OCI-LY3 (cell line): ENCODE measurements at regions not wholly inside any gene's neighbourhood (a gene's known extent, or its start where the extent isn't known, plus 50 kb on each side); places are given as distances from the start of the nearest gene placed in this dataset.

Experiments used
- H2AFZ ChIP-seq: fragments of 200-600, 300-600 bp; shearing (Covaris generic); 2 replicates; pipeline ENCODE4 v1.6.0; 2014; ENCODE audit warnings: antibody characterized with exemption, low read depth, low read length
- H3K27ac ChIP-seq: fragments of 200-600, 300-600 bp; sonication (generic); 2 replicates; pipeline ENCODE4 v1.5.1; 2014; ENCODE audit warnings: mild to moderate bottlenecking, low read length, moderate library complexity, mixed read lengths
- H3K27me3 ChIP-seq: fragments of 200-600, 300-600 bp; sonication (generic); 2 replicates; pipeline ENCODE4 v1.6.1; 2014; ENCODE audit warnings: low read depth, low read length, mixed read lengths
- H3K36me3 ChIP-seq: fragments of 200-600, 300-600 bp; sonication (generic); replicated peaks from 2 replicates; pipeline ENCODE3; 2014; ENCODE audit warnings: low read depth, low read length, mixed read lengths
- H3K4me1 ChIP-seq: fragments of 300-600, 200-600 bp; sonication (generic); 2 replicates; pipeline ENCODE4 v1.6.1; 2014; ENCODE audit warnings: low read length, mixed read lengths
- H3K4me2 ChIP-seq: fragments of 200-600, 300-600 bp; sonication (generic); 2 replicates; pipeline ENCODE4 v1.6.1; 2014; ENCODE audit warnings: low read length, mixed read lengths
- H3K4me3 ChIP-seq: fragments of 300-600, 200-600 bp; sonication (generic); 2 replicates; pipeline ENCODE4 v1.5.1; 2014; ENCODE audit warnings: antibody characterized with exemption, mild to moderate bottlenecking, low read length, moderate library complexity
- H3K79me2 ChIP-seq: fragments of 300-600, 200-600 bp; shearing (Covaris generic); 2 replicates; pipeline ENCODE4 v1.6.1; 2014; ENCODE audit warnings: mild to moderate bottlenecking, low read length, mixed read lengths
- H3K9ac ChIP-seq: fragments of 300-600, 200-600 bp; shearing (Covaris generic); 2 replicates; pipeline ENCODE4 v1.6.0; 2014; ENCODE audit warnings: mild to moderate bottlenecking, low read length, moderate library complexity
- H3K9me3 ChIP-seq: fragments of 200-600, 300-600 bp; shearing (Covaris generic); 2 replicates; pipeline ENCODE4 v1.6.1; 2014; ENCODE audit warnings: low read length, mixed read lengths; ENCODE audit not compliant: insufficient read depth
- H4K20me1 ChIP-seq: fragments of 200-600, 300-600 bp; sonication (generic); 2 replicates; pipeline ENCODE4 v1.6.1; 2016; ENCODE audit warnings: low read length, mixed read lengths; ENCODE audit not compliant: insufficient read depth
- EZH2phosphoT487 ChIP-seq: fragments of 200-600 bp; shearing (Covaris generic); IDR thresholded peaks from 2 replicates; pipeline ENCODE4 v1.6.1; 2018; ENCODE audit warnings: antibody characterized with exemption, mixed run types, low read depth
- TF ChIP-seq, protein P1 (sequence below): fragments of 200-600, 300-600 bp; sonication (generic); IDR thresholded peaks from 2 replicates; pipeline ENCODE4 v1.5.1; 2014; ENCODE audit warnings: antibody characterized with exemption, low read length, low read depth

DNA sequence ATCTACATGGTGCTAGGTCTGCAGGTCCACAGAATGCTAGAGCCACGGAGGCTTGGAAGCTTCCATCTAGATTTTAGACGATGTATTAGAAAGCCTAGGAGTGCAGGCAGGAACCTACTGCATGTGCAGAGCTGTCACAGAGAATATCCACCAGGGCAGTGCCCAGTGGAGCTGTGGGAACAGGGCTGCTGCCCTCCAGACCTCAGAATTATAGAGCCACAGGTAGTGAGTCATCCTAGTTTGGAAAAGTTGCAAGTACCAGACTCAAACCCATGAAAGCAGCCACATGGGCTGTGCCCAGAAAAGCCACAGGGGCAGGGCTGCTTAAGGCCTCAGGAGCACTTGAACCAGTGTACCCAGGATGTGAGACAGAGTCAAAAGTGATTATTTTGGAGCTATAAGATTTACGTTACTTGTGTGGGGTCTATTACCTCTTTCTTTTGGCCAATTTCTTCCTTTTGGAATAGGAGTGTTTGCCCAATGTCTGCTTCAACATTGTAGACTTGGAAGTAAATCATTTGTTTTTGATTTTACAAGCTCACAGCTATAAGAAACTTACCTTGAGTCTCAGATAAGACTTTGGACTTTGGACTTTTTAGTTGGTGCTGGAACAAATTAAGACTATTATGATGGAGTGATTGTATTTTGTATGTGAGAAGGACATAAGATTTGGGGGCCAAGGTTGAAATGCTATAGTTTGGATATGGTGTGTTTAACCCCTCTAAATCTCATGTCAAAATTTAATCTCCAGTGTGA, 143.5 kb upstream of the CHRDL1 start:
- no peak overlapping the region for H3K27ac ChIP-seq
- no peak overlapping the region for H3K9ac ChIP-seq
- H3K36me3 ChIP-seq = no peaks in the 10 kb centered on the region
- no peak overlapping the region for H3K4me2 ChIP-seq
- H4K20me1 ChIP-seq = no peaks in the 10 kb centered on the region
- no peak overlapping the region for H2AFZ ChIP-seq
- no peaks in the 10 kb centered on the region for H3K9me3 ChIP-seq
- no peak overlapping the region for H3K4me3 ChIP-seq
- TF ChIP-seq EZH2phosphoT487 = no peak
- TF ChIP-seq, protein P1, sequence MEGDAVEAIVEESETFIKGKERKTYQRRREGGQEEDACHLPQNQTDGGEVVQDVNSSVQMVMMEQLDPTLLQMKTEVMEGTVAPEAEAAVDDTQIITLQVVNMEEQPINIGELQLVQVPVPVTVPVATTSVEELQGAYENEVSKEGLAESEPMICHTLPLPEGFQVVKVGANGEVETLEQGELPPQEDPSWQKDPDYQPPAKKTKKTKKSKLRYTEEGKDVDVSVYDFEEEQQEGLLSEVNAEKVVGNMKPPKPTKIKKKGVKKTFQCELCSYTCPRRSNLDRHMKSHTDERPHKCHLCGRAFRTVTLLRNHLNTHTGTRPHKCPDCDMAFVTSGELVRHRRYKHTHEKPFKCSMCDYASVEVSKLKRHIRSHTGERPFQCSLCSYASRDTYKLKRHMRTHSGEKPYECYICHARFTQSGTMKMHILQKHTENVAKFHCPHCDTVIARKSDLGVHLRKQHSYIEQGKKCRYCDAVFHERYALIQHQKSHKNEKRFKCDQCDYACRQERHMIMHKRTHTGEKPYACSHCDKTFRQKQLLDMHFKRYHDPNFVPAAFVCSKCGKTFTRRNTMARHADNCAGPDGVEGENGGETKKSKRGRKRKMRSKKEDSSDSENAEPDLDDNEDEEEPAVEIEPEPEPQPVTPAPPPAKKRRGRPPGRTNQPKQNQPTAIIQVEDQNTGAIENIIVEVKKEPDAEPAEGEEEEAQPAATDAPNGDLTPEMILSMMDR = no peak
- H3K4me1 ChIP-seq = no peaks in the 10 kb centered on the region
- no peaks in the 10 kb centered on the region for H3K79me2 ChIP-seq
- H3K27me3 ChIP-seq = no peaks in the 10 kb centered on the region

DNA sequence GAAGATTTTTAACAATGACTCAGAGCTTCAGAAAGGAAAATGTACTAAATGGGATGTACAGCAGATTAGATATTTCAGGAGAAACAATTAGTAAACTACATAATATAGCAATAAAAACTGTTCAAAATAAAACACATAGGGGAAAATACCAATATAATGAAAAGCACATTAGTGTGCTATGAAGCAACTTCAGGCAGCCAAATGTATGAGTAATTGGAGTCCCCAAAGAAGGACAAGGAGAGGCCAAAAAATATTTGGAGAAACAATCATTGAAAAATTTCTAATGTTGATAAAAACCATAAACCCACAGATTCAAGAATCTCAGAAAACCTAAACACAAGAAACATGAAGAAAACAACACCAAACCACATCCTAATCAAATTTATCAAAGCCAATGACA, 129.3 kb upstream of the CHRDL1 start:
- Histone ChIP-seq H3K79me2 (no peaks in the 10 kb centered on the region), H3K9me3 (no peaks in the 10 kb centered on the region), H2AFZ (no peak overlapping the region), H3K4me3 (no peak overlapping the region), H3K36me3 (no peaks in the 10 kb centered on the region), H3K4me2 (no peak overlapping the region), H3K9ac (no peak overlapping the region), H4K20me1 (no peaks in the 10 kb centered on the region), H3K27me3 (no peaks in the 10 kb centered on the region), H3K4me1 (no peaks in the 10 kb centered on the region), H3K27ac (no peak overlapping the region)
- no peak for TF ChIP-seq EZH2phosphoT487
- TF ChIP-seq, protein P1 = no peak

DNA sequence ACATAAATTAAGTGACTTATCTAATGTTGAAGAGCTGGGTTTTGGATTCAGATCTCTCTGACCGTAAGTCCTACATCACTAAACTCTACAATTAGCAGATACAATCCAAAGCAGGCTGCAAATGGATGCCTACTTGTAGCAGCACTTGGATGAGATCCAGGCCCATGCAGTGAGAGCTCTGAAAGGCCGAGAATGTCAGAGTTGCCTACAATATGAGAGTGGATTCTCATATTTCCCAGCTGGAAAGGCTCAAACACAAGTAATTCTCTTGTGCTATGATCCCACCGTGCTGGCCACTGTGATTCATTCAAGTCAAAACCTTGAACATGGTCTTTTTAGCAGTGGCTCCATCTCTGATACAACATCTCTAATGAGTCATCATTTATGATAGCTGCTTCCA, 125.4 kb upstream of the CHRDL1 start:
- Histone ChIP-seq H3K4me3 (no peak overlapping the region), H3K9me3 (no peaks in the 10 kb centered on the region), H3K79me2 (no peaks in the 10 kb centered on the region), H3K36me3 (no peaks in the 10 kb centered on the region), H2AFZ (no peak overlapping the region), H3K27me3 (no peaks in the 10 kb centered on the region), H3K4me1 (no peaks in the 10 kb centered on the region), H4K20me1 (no peaks in the 10 kb centered on the region), H3K9ac (no peak overlapping the region), H3K4me2 (no peak overlapping the region), H3K27ac (no peak overlapping the region)
- TF ChIP-seq, protein P1 = no peak

- no peaks in the 10 kb centered on the region for H4K20me1 ChIP-seq
- no peaks in the 10 kb centered on the region for H3K79me2 ChIP-seq
- H3K9ac ChIP-seq = no peak overlapping the region
- H3K4me3 ChIP-seq = no peak overlapping the region
- no peak overlapping the region for H3K4me2 ChIP-seq
- no peaks in the 10 kb centered on the region for H3K36me3 ChIP-seq
- no peaks in the 10 kb centered on the region for H3K27me3 ChIP-seq
- H3K4me1 ChIP-seq = no peaks in the 10 kb centered on the region
- TF ChIP-seq, protein P1 = no peak
- TF ChIP-seq EZH2phosphoT487 = no peak
- no peak overlapping the region for H2AFZ ChIP-seq
- no peak overlapping the region for H3K27ac ChIP-seq
- no peaks in the 10 kb centered on the region for H3K9me3 ChIP-seq
Measured at GRCh38 chrX:110915570-110915969, 120.0 kb upstream of the CHRDL1 start.
